Thyroid gland (tissue), 4 donors: ENCODE measurements at regions not wholly inside any gene's neighbourhood (a gene's known extent, or its start where the extent isn't known, plus 50 kb on each side); places are given as distances from the start of the nearest gene placed in this dataset.

Source experiments
- CTCF ChIP-seq, 6 experiments: fragments of 200-600 bp in 3 of 6; fragments of 450-650 bp in 3 of 6; sonication (generic) in 3 of 6; IDR thresholded peaks; one replicate each; pipeline ENCODE4 v1.5.1; 2016 to 2019; ENCODE audit warnings: antibody characterized with exemption in 6 of 6, mild to moderate bottlenecking in 2 of 6, inconsistent platforms in 1 of 6, moderate library complexity in 1 of 6
- POLR2A ChIP-seq, 2 donors: fragments of 450-650 bp; IDR thresholded peaks; one replicate each; pipeline ENCODE4 v1.6.1; 2017; ENCODE audit warnings: antibody characterized with exemption in 2 of 2, mild to moderate bottlenecking in 2 of 2, moderate library complexity in 1 of 2

GRCh38 chr1:185645162-185645640, 89.0 kb upstream of the HMCN1 start:
- TF ChIP-seq CTCF (IDR thresholded peaks at IDR 0.05) (no peak), POLR2A (IDR thresholded peaks at IDR 0.05) (no peak)
